Cardiac muscle cell (in vitro differentiated cells and primary cell): ENCODE measurements at regions not wholly inside any gene's neighbourhood (a gene's known extent, or its start where the extent isn't known, plus 50 kb on each side); places are given as distances from the start of the nearest gene placed in this dataset.

ENCODE experiments used
- DNase-seq, 2 donors: peaks; one replicate each; pipeline versions ENCODE4 v3.0.0 to v3.0.0-alpha.2; 2010 to 2017; ENCODE audit warnings: low read depth in 1 of 2, low spot score in 1 of 2
- H3K27ac ChIP-seq: fragments of 200-600 bp; sonication (generic); 2 replicates; pipeline ENCODE4 v1.5.1; 2016
- H3K27me3 ChIP-seq: fragments of 200-600 bp; sonication (generic); 2 replicates; pipeline ENCODE4 v1.6.0; 2016; ENCODE audit warnings: control low read depth
- H3K36me3 ChIP-seq: fragments of 200-600 bp; sonication (generic); 2 replicates; pipeline ENCODE4 v1.5.1; 2016; ENCODE audit warnings: control low read depth
- H3K4me1 ChIP-seq: fragments of 200-600 bp; sonication (generic); 2 replicates; pipeline ENCODE4 v1.8.1; 2017; ENCODE audit warnings: low read depth, mild to moderate bottlenecking, mixed run types
- H3K4me3 ChIP-seq: fragments of 200-600 bp; sonication (generic); 2 replicates; pipeline ENCODE4 v1.5.1; 2016; ENCODE audit warnings: mild to moderate bottlenecking
- H3K9me3 ChIP-seq: fragments of 200-600 bp; sonication (generic); 2 replicates; pipeline ENCODE4 v1.5.1; 2017; ENCODE audit warnings: low read depth, mild to moderate bottlenecking, control low read depth
- CTCF ChIP-seq: IDR thresholded peaks from 2 replicates; pipeline ENCODE4 v1.5.1; 2012; ENCODE audit warnings: low read depth, mild to moderate bottlenecking, low read length

DNA sequence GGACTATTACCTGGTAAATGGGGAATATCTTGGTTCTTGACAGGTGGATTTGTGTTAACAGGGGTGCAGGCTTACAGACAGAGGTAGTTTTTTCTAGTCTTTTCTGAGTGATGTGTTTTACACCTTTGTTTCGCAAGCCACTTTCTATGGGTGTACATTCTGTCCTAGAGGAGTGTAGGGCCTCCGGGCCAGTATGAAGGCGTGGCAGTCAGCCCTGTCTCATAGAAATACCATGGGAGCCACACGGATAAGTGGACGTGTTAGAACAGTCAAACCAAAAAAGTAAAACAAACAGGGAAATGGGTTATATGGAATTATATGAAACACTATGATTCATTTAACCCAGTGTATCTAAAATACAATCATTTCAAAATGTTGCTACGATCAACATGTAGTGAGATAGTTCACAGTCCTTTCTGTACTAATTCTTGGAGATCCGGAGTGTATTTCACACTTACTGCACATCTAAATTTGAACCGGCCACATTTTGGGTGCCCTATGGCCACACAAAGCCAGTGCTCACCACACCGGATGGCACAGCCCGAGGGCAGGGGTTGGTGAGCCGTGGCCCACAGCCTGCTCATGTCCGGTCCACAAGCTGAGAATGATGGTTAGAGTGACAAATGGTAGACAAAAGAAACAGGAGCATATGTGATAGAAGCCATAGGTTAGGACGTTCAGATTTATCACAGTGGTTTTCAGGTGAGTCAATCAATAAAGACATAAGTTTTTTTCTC lies 80.1 kb upstream of the IRX4 start:
- no peak for DNase-seq
- Histone ChIP-seq H3K9me3 (no peaks in the 10 kb centered on the region), H3K36me3 (no peaks in the 10 kb centered on the region), H3K27me3 (no peaks in the 10 kb centered on the region), H3K27ac (no peak overlapping the region), H3K4me3 (no peak overlapping the region), H3K4me1 (no peaks in the 10 kb centered on the region)
- TF ChIP-seq CTCF, result no peak

GRCh38 chr5:1961952-1962595 lies 79.3 kb upstream of the IRX4 start:
- no peaks in the 10 kb centered on the region for H3K9me3 ChIP-seq
- H3K4me3 ChIP-seq, result no peak overlapping the region
- DNase-seq, result no peak
- no peak overlapping the region for H3K27ac ChIP-seq
- TF ChIP-seq CTCF, result no peak
- no peaks in the 10 kb centered on the region for H3K27me3 ChIP-seq
- no peaks in the 10 kb centered on the region for H3K36me3 ChIP-seq
- H3K4me1 ChIP-seq, result no peaks in the 10 kb centered on the region

DNA sequence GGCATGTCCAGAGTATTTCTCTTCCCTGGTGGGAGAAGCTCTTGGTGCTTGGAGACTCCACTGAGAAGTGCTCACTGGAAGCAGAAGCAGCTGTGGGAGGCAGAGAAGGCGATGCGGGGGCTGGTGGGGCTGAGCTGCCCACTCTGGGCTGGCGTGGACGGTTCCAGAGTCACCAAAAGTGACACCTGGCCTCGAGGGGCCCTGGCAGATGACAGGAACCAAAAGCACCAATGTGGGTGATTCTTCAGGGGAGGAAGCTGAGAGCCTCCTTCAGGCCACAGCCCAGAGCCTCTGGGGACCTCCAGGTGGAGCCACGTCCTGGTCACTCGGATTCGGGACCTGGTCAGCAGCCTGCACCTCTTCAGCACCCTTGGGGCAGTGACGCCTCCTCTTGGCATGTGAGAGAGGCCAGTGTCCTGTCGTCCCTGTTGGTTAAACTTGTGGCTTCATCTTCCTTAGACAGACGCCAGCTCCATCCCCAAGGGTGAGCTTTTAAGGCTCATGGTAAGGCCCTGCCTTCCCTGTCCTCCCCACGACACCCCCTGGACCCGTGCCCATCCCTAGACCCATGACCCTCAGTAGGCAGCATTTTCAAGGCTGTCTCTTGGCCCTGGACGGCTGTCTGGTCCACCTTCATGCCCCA lies 78.7 kb upstream of the IRX4 start:
- no peak for DNase-seq
- Histone ChIP-seq H3K9me3 (no peaks in the 10 kb centered on the region), H3K4me1 (no peaks in the 10 kb centered on the region), H3K27me3 (no peaks in the 10 kb centered on the region), H3K36me3 (no peaks in the 10 kb centered on the region), H3K4me3 (no peak overlapping the region), H3K27ac (no peak overlapping the region)
- TF ChIP-seq CTCF, result no peak

- no peak overlapping the region for H3K4me3 ChIP-seq
- H3K27ac ChIP-seq, result no peak overlapping the region
- H3K9me3 ChIP-seq, result no peaks in the 10 kb centered on the region
- H3K4me1 ChIP-seq, result no peaks in the 10 kb centered on the region
- no peaks in the 10 kb centered on the region for H3K27me3 ChIP-seq
- DNase-seq, result no peak
- no peak for TF ChIP-seq CTCF
- no peaks in the 10 kb centered on the region for H3K36me3 ChIP-seq
Measured at GRCh38 chr5:1960595-1961303, 78.0 kb upstream of the IRX4 start.

DNA sequence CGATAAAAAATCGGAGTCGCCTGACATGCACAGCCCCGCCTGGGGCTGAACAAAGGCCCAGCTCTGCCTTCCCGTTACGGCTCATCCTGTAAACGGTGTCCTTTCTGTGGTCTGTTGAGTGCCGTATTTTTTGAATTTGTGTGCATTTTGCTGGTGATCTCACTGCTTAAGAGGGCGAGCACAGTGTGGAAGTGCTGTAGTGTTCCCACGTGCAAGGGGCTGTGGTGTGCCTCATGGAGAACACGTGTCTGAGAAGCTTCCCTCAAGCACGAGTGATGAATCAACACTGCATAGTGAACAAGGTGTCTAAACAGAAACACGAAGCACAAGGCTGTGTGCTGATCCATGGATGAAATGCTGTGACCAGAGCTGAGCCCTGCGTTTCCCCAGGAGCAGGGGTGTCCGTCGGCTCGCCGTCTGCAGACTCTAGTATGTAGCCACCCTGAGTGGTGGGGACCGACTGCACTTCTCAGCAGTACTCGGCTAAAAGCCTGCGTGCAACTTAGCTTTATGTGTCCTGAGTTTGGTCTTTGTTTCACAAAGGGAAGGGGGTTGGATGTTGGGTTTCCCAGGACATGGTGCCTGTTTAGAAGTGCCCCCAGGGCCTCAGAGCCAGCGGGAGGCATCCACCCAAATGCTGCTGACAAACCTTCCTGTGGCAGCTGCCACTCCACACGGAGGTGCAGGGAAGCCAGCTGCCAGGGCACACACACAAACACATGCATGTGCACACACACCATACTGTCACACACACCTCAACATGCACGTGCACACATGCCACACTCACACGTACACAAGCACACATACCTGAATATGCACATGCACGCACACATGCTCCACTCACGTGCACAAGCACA lies 77.2 kb upstream of the IRX4 start:
- Histone ChIP-seq H3K36me3 (no peaks in the 10 kb centered on the region), H3K4me3 (no peak overlapping the region), H3K27ac (no peak overlapping the region), H3K9me3 (no peaks in the 10 kb centered on the region), H3K27me3 (no peaks in the 10 kb centered on the region), H3K4me1 (no peaks in the 10 kb centered on the region)
- DNase-seq, result no peak
- no peak for TF ChIP-seq CTCF
